ENCODE measurements at regions not wholly inside any gene's neighbourhood (a gene's known extent, or its start where the extent isn't known, plus 50 kb on each side); places are given as distances from the start of the nearest gene placed in this dataset.
"Not testable (repeated sequence)": the region's sequence is repeated elsewhere in the genome, so short reads cannot be mapped to it uniquely, and the experiment has no call there.

- Mint-ChIP-seq H3K27me3 (no peaks in the 10 kb centered on the region), H3K9me3 (no peaks in the 10 kb centered on the region), H3K4me3 (no peak overlapping the region), H3K27ac (no peak overlapping the region), H3K4me1 (no peaks in the 10 kb centered on the region), H3K36me3 (ENCODE audit: low read depth) (no peaks in the 10 kb centered on the region)
- POLR2A ChIA-PET = no interaction called here
- CTCF ChIA-PET = no interaction called here
- no peak for DNase-seq
Measured at GRCh38 chr9:28471261-28471660, 898.0 kb upstream of the C9orf72 start.

- H3K27me3 Mint-ChIP-seq = no peaks in the 10 kb centered on the region
- POLR2A ChIA-PET = no interaction called here
- CTCF ChIA-PET = no interaction called here
- no peaks in the 10 kb centered on the region for H3K36me3 Mint-ChIP-seq (ENCODE audit: low read depth)
- no peak overlapping the region for H3K4me3 Mint-ChIP-seq
- DNase-seq = no peak
- no peaks in the 10 kb centered on the region for H3K9me3 Mint-ChIP-seq
- no peak overlapping the region for H3K27ac Mint-ChIP-seq
- no peaks in the 10 kb centered on the region for H3K4me1 Mint-ChIP-seq
Measured at GRCh38 chr9:28487561-28487960, 914.3 kb upstream of the C9orf72 start.

- Mint-ChIP-seq H3K9me3 (peaks cover 5% of the 10 kb centered on the region), H3K27ac (no peak overlapping the region), H3K36me3 (ENCODE audit: low read depth) (no peaks in the 10 kb centered on the region), H3K4me3 (no peak overlapping the region), H3K27me3 (no peaks in the 10 kb centered on the region), H3K4me1 (no peaks in the 10 kb centered on the region)
- ChIA-PET CTCF (no interaction called here), POLR2A (no interaction called here)
- no peak for DNase-seq
Measured at GRCh38 chr9:28491121-28491520, 917.8 kb upstream of the C9orf72 start.

- POLR2A ChIA-PET; H3K27me3 Mint-ChIP-seq; CTCF ChIA-PET; DNase-seq; H3K4me3 Mint-ChIP-seq; H3K36me3 Mint-ChIP-seq (ENCODE audit: low read depth); H3K9me3 Mint-ChIP-seq; H3K27ac Mint-ChIP-seq; H3K4me1 Mint-ChIP-seq: not testable (repeated sequence)
Measured at GRCh38 chr9:28498168-28498567, 924.9 kb upstream of the C9orf72 start.

GRCh38 chr9:28502189-28502588 is 928.9 kb upstream of the C9orf72 start:
- DNase-seq = no peak
- CTCF ChIA-PET = no interaction called here

GRCh38 chr9:28502741-28503140 is 929.5 kb upstream of the C9orf72 start:
- DNase-seq = no peak
- no peaks in the 10 kb centered on the region for H3K4me1 Mint-ChIP-seq
- no peaks in the 10 kb centered on the region for H3K36me3 Mint-ChIP-seq (ENCODE audit: low read depth)
- POLR2A ChIA-PET = no interaction called here
- no peak overlapping the region for H3K4me3 Mint-ChIP-seq
- no peaks in the 10 kb centered on the region for H3K27me3 Mint-ChIP-seq
- H3K27ac Mint-ChIP-seq = no peak overlapping the region
- CTCF ChIA-PET = no interaction called here
- H3K9me3 Mint-ChIP-seq = no peaks in the 10 kb centered on the region

More at GRCh38 chr9:28502189-28502588, 928.9 kb upstream of the C9orf72 start:
- Mint-ChIP-seq H3K27ac (no peak overlapping the region), H3K27me3 (no peaks in the 10 kb centered on the region), H3K4me1 (no peaks in the 10 kb centered on the region), H3K9me3 (no peaks in the 10 kb centered on the region), H3K4me3 (no peak overlapping the region), H3K36me3 (ENCODE audit: low read depth) (no peaks in the 10 kb centered on the region)
- POLR2A ChIA-PET = no interaction called here

- Mint-ChIP-seq H3K27ac (no peak overlapping the region), H3K4me3 (no peak overlapping the region), H3K27me3 (no peaks in the 10 kb centered on the region), H3K4me1 (no peaks in the 10 kb centered on the region), H3K36me3 (ENCODE audit: low read depth) (no peaks in the 10 kb centered on the region), H3K9me3 (no peaks in the 10 kb centered on the region)
- DNase-seq = no peak
- POLR2A ChIA-PET = no interaction called here
- CTCF ChIA-PET = no interaction called here
Measured at GRCh38 chr9:28503573-28503972, 930.3 kb upstream of the C9orf72 start.

- no peak overlapping the region for H3K27ac Mint-ChIP-seq
- ChIA-PET POLR2A (no interaction called here), CTCF (no interaction called here)
- no peaks in the 10 kb centered on the region for H3K36me3 Mint-ChIP-seq (ENCODE audit: low read depth)
- no peak for DNase-seq
- no peak overlapping the region for H3K4me3 Mint-ChIP-seq
- no peaks in the 10 kb centered on the region for H3K4me1 Mint-ChIP-seq
- peaks cover 5% of the 10 kb centered on the region for H3K9me3 Mint-ChIP-seq
- no peaks in the 10 kb centered on the region for H3K27me3 Mint-ChIP-seq
Measured at GRCh38 chr9:28518439-28518838, 945.2 kb upstream of the C9orf72 start.

- H3K4me1 Mint-ChIP-seq; H3K4me3 Mint-ChIP-seq; H3K27ac Mint-ChIP-seq; H3K27me3 Mint-ChIP-seq; H3K9me3 Mint-ChIP-seq; H3K36me3 Mint-ChIP-seq (ENCODE audit: low read depth); DNase-seq; POLR2A ChIA-PET; CTCF ChIA-PET: not testable (repeated sequence)
Measured at GRCh38 chr9:28524309-28524708, 951.0 kb upstream of the C9orf72 start.

GRCh38 chr9:28528049-28528448 is 954.8 kb upstream of the C9orf72 start:
- Mint-ChIP-seq H3K4me3 (no peak overlapping the region), H3K4me1 (no peaks in the 10 kb centered on the region), H3K27me3 (no peaks in the 10 kb centered on the region), H3K36me3 (ENCODE audit: low read depth) (no peaks in the 10 kb centered on the region), H3K27ac (no peak overlapping the region), H3K9me3 (no peaks in the 10 kb centered on the region)
- DNase-seq = no peak
- ChIA-PET POLR2A (no interaction called here), CTCF (no interaction called here)

- DNase-seq = no peak
- Mint-ChIP-seq H3K4me3 (no peak overlapping the region), H3K4me1 (no peaks in the 10 kb centered on the region), H3K36me3 (ENCODE audit: low read depth) (no peaks in the 10 kb centered on the region), H3K9me3 (no peaks in the 10 kb centered on the region), H3K27ac (no peak overlapping the region), H3K27me3 (no peaks in the 10 kb centered on the region)
- ChIA-PET CTCF (no interaction called here), POLR2A (no interaction called here)
Measured at GRCh38 chr9:28538132-28538531, 964.9 kb upstream of the C9orf72 start.

- H3K36me3 Mint-ChIP-seq (ENCODE audit: low read depth) = no peaks in the 10 kb centered on the region
- H3K4me3 Mint-ChIP-seq = no peak overlapping the region
- H3K4me1 Mint-ChIP-seq = no peaks in the 10 kb centered on the region
- POLR2A ChIA-PET = no interaction called here
- H3K9me3 Mint-ChIP-seq = no peaks in the 10 kb centered on the region
- no peaks in the 10 kb centered on the region for H3K27me3 Mint-ChIP-seq
- DNase-seq = no peak
- CTCF ChIA-PET = no interaction called here
- H3K27ac Mint-ChIP-seq = no peak overlapping the region
Measured at GRCh38 chr9:28539434-28540070, 966.3 kb upstream of the C9orf72 start.

- CTCF ChIA-PET = no interaction called here
- Mint-ChIP-seq H3K4me1 (no peaks in the 10 kb centered on the region), H3K27ac (no peak overlapping the region), H3K36me3 (ENCODE audit: low read depth) (no peaks in the 10 kb centered on the region), H3K9me3 (no peaks in the 10 kb centered on the region), H3K27me3 (no peaks in the 10 kb centered on the region), H3K4me3 (no peak overlapping the region)
- no peak for DNase-seq
- POLR2A ChIA-PET = no interaction called here
Measured at GRCh38 chr9:28542928-28543327, 969.6 kb upstream of the C9orf72 start.

GRCh38 chr9:28547527-28547926 is 974.2 kb upstream of the C9orf72 start:
- no peak overlapping the region for H3K27ac Mint-ChIP-seq
- H3K36me3 Mint-ChIP-seq (ENCODE audit: low read depth) = no peaks in the 10 kb centered on the region
- H3K4me1 Mint-ChIP-seq = no peaks in the 10 kb centered on the region
- POLR2A ChIA-PET = no interaction called here
- no peak overlapping the region for H3K4me3 Mint-ChIP-seq
- CTCF ChIA-PET = no interaction called here
- DNase-seq = no peak
- H3K27me3 Mint-ChIP-seq = no peaks in the 10 kb centered on the region
- H3K9me3 Mint-ChIP-seq = no peaks in the 10 kb centered on the region

Data from activated CD4-positive, alpha-beta T cell treated with anti-CD3 and anti-CD28 coated beads, Interleukin-2, amount 10 ng/mL, durations not matched to agents 7 days and 5 days (primary cell).